ENCODE measurements at regions not wholly inside any gene's neighbourhood (a gene's known extent, or its start where the extent isn't known, plus 50 kb on each side); places are given as distances from the start of the nearest gene placed in this dataset.

DNA sequence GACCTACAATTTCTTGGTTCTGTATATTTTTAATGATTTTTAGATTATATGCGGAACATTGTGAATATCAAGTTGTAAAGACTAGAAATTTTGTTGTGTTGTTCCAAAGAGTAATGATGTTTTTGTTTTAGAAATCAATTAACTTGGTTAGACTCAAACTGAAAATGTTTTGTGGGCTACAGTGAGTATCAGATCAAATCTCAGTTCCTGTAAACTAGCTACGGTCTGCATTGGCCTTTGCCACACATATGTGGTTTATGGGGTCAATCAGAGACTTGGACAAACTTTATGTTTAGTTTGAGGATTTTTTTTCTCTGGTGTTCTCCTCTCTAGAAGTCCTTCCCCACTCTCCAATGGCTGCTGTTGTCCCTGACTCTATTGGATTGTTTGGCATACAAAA, 308.0 kb upstream of the THRB start:
- Mint-ChIP-seq H3K4me3 (ENCODE audit: unreplicated experiment) (no peak overlapping the region), H3K4me1 (ENCODE audit: unreplicated experiment) (no peaks in the 10 kb centered on the region), H3K36me3 (ENCODE audit: unreplicated experiment) (no peaks in the 10 kb centered on the region), H3K27me3 (ENCODE audit: unreplicated experiment) (peaks cover 7% of the 10 kb centered on the region), H3K27ac (ENCODE audit: unreplicated experiment) (no peak overlapping the region), H3K9me3 (ENCODE audit: unreplicated experiment) (no peaks in the 10 kb centered on the region)
- no peak for DNase-seq (ENCODE audit: extremely low spot score, unreplicated experiment)
- TF ChIP-seq, protein P1, sequence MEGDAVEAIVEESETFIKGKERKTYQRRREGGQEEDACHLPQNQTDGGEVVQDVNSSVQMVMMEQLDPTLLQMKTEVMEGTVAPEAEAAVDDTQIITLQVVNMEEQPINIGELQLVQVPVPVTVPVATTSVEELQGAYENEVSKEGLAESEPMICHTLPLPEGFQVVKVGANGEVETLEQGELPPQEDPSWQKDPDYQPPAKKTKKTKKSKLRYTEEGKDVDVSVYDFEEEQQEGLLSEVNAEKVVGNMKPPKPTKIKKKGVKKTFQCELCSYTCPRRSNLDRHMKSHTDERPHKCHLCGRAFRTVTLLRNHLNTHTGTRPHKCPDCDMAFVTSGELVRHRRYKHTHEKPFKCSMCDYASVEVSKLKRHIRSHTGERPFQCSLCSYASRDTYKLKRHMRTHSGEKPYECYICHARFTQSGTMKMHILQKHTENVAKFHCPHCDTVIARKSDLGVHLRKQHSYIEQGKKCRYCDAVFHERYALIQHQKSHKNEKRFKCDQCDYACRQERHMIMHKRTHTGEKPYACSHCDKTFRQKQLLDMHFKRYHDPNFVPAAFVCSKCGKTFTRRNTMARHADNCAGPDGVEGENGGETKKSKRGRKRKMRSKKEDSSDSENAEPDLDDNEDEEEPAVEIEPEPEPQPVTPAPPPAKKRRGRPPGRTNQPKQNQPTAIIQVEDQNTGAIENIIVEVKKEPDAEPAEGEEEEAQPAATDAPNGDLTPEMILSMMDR (IDR thresholded peaks at IDR 0.05): no peak

DNA sequence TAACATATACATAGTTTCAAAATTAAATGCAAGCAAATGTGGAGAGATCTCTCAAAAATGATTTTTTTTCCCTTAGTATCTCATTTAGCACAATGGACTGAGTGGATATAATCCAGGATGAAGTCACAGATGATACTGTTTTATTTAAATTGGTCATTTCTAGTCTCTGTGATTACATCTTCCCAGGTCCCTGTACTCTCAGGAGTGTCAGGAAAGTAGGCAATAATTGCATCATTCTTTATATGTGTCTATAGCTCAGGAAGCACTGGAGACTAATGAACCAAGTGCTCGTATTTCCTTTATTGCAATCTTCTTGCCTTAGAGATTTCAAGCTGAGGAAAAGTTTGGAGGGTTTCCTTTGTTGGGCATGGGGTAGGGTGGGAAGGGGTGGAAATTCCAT, 309.4 kb upstream of the THRB start:
- no peaks in the 10 kb centered on the region for H3K36me3 Mint-ChIP-seq (ENCODE audit: unreplicated experiment)
- TF ChIP-seq, protein P1 (IDR thresholded peaks at IDR 0.05): no peak
- H3K4me3 Mint-ChIP-seq (ENCODE audit: unreplicated experiment): no peak overlapping the region
- peaks cover 5% of the 10 kb centered on the region for H3K27me3 Mint-ChIP-seq (ENCODE audit: unreplicated experiment)
- no peak for DNase-seq (ENCODE audit: extremely low spot score, unreplicated experiment)
- H3K4me1 Mint-ChIP-seq (ENCODE audit: unreplicated experiment): no peaks in the 10 kb centered on the region
- no peaks in the 10 kb centered on the region for H3K9me3 Mint-ChIP-seq (ENCODE audit: unreplicated experiment)
- H3K27ac Mint-ChIP-seq (ENCODE audit: unreplicated experiment): no peak overlapping the region

DNA sequence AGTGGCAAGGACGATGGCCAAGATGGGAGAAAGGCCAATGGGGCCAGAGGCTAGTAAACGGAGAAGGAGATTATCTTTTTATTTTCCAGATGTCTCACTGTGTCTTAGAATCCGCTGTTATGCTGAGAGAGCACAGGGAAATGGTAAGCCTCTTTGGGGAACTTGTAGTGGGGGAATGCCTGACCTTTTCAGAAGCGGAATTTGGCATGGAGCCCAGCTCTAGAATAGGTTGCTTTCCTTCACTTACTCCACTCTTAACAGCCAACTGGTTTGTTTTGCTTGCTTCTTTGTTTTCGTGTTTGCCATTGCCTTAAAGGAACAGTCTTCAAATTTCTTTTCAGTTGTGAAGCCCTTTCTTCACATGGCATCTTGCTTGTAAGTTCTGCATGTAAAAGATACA, 316.2 kb upstream of the THRB start:
- no peaks in the 10 kb centered on the region for H3K4me1 Mint-ChIP-seq (ENCODE audit: unreplicated experiment)
- H3K36me3 Mint-ChIP-seq (ENCODE audit: unreplicated experiment): no peaks in the 10 kb centered on the region
- no peaks in the 10 kb centered on the region for H3K9me3 Mint-ChIP-seq (ENCODE audit: unreplicated experiment)
- TF ChIP-seq, protein P1 (IDR thresholded peaks at IDR 0.05): no peak
- H3K4me3 Mint-ChIP-seq (ENCODE audit: unreplicated experiment): no peak overlapping the region
- DNase-seq (ENCODE audit: extremely low spot score, unreplicated experiment): no peak
- no peaks in the 10 kb centered on the region for H3K27me3 Mint-ChIP-seq (ENCODE audit: unreplicated experiment)
- H3K27ac Mint-ChIP-seq (ENCODE audit: unreplicated experiment): no peak overlapping the region

DNA sequence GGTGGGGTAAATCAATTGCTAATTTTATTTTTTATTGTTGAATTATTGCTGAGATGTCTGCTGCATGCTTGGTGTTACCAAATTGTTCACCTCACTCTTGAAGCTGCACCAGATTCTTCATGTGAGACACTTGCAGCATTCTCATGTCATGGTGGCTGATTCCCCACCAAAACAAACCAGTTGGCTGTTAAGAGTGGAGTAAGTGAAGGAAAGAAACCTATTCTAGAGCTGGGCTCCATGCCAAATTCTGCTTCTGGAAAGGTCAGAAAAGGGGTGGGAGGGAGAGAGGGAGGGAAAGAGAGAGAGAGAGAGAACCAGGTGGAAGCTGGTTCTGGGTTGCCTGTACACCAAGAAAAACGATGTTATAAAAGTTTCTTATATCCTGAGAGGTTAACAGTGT, 317.5 kb upstream of the THRB start:
- Mint-ChIP-seq H3K4me3 (ENCODE audit: unreplicated experiment) (no peak overlapping the region), H3K4me1 (ENCODE audit: unreplicated experiment) (no peaks in the 10 kb centered on the region), H3K27me3 (ENCODE audit: unreplicated experiment) (no peaks in the 10 kb centered on the region), H3K36me3 (ENCODE audit: unreplicated experiment) (no peaks in the 10 kb centered on the region), H3K9me3 (ENCODE audit: unreplicated experiment) (no peaks in the 10 kb centered on the region), H3K27ac (ENCODE audit: unreplicated experiment) (no peak overlapping the region)
- TF ChIP-seq, protein P1 (IDR thresholded peaks at IDR 0.05): no peak
- no peak for DNase-seq (ENCODE audit: extremely low spot score, unreplicated experiment)

DNA sequence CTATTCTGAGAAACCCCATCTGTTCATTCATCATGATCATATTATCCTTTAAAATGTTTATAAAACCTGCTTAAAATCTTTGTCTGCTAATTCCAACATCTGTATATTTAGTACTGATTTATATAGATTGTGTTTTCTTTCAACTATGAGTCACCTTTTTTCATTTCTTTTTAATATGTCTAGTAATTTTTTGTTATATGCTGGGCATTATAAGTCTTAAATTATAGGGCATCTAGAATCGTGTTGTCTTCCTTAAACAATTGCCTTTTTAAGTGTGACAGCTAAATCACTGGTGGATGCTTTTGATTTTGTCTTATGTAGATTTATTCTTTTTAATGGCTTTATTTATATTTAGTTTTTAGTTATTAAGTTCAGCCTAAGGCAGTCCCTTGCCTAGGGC, 323.4 kb upstream of the THRB start:
- no peaks in the 10 kb centered on the region for H3K4me1 Mint-ChIP-seq (ENCODE audit: unreplicated experiment)
- TF ChIP-seq, protein P1 (IDR thresholded peaks at IDR 0.05): no peak

More for the DNA sequence above, 323.4 kb upstream of the THRB start:
- DNase-seq (ENCODE audit: extremely low spot score, unreplicated experiment): no peak
- Mint-ChIP-seq H3K27ac (ENCODE audit: unreplicated experiment) (no peak overlapping the region), H3K36me3 (ENCODE audit: unreplicated experiment) (no peaks in the 10 kb centered on the region), H3K4me3 (ENCODE audit: unreplicated experiment) (no peak overlapping the region), H3K27me3 (ENCODE audit: unreplicated experiment) (no peaks in the 10 kb centered on the region), H3K9me3 (ENCODE audit: unreplicated experiment) (peaks cover 15% of the 10 kb centered on the region)

All from osteocyte (in vitro differentiated cells).